Retina (tissue), 1 donor: ENCODE measurements at regions not wholly inside any gene's neighbourhood (a gene's known extent, or its start where the extent isn't known, plus 50 kb on each side); places are given as distances from the start of the nearest gene placed in this dataset.

Experiments used
- DNase-seq: peaks from one replicate; pipeline ENCODE4 v3.0.0-alpha.2; 2016

DNA sequence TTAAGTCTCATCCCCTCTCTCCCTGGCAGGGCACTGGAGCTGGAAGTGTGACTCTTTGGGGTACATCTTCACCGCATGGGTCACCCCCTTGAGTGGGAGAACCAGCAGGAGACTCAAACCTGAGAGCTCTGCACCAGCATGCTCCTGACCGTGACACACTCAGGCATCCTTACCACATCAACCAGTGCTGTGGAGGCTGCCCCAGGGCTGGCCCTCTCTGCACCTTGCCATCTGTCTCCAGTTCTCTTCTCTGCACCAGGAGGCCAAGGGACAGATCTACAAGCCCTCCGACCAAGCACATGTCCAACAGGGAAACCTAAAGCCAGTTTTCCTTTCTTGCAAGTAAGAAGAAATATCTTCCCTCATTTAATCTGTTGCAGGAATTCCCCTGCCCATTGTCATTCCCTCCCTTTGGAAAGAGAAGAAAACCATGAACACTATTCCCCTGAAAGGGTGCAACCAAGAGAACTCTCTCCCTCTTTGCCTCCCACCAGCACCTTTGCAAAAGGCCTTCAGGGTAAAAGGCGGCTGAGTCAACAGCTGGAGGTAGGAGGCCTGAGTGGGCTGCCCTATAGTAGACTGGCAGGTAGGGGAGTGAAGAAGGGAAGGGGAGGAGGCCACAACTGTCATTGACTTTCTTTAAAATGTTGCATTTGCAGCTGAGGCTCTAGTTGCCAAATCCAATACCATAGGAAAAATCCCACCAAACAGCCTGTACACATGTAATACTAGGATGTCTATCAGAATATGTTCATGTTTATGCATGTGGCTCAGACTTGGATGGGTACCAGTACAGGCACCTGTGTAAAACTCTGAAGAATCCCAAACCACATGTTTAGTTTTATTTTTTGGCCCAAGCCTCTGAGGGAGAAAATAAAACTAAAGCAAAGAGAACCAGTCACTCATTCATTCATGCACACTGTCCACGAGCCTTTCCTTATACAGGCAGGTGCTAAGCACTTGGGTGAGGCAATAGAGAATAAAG lies 117.0 kb downstream of the WT1 start:
- DNase-seq = no peak

- no peak for DNase-seq
Observed at GRCh38 chr11:32323814-32324130, 111.6 kb downstream of the WT1 start.

DNA sequence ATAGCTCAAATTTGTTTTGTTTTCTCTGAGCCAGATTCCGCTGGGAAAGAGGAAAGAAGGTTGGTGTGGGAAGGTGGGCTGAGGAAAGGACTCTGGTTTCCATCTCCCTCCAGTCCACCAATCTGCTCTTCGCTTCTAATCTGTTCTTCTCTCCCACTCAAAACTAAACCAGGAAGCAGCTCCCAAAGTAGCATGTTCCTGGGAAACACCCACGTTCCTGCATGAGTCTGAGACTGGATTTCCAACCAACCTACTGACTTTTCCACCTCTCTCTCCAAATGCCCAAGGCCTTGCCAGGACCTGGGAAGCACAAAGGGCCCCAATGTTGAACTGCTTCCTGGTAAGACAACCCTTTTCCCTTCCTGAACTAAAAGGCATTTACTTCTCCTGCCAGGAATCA lies 110.2 kb downstream of the WT1 start:
- DNase-seq = no peak

DNA sequence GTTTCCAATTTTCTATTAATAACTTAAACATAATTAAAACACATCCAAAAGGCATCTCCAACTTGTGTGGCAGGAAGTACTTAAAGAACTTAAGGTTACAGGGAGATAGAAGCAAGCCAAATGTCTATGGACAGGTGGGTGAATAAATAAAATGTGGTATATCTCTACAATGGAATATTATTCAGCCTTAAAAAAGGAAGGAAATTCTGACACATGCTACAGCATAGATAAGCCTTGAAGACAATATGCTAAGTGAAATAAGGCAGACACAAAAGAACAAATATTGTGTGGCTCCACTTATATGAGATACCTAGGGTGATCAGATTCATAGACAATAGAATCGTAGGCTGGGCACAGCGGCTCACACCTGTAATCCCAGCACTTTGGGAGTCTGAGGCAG lies 109.6 kb downstream of the WT1 start:
- DNase-seq = no peak

DNA sequence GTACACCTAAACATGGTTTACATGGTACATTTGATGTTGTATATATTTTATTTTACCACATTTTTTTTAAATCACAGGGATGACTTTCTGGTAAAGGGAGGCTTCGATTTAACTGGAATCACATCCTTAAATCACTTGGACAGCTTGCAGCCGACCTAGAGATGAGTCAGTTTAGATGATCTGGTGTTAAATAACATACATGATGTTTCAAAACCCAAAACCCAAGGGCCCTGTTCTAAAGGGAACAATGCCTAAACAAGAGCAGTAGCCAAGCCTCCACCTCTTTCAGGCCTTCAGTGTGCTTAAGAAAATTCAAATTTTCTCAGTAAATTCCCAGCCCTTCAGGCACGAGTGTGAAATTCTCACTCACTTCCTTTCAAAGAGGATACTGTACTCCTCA lies 108.8 kb downstream of the WT1 start:
- DNase-seq = no peak

- no peak for DNase-seq
Observed at GRCh38 chr11:32328392-32328791, 106.9 kb downstream of the WT1 start.

GRCh38 chr11:32331098-32331497 lies 104.2 kb downstream of the WT1 start:
- DNase-seq = no peak

GRCh38 chr11:32331792-32332191 lies 103.5 kb downstream of the WT1 start:
- DNase-seq = no peak

DNA sequence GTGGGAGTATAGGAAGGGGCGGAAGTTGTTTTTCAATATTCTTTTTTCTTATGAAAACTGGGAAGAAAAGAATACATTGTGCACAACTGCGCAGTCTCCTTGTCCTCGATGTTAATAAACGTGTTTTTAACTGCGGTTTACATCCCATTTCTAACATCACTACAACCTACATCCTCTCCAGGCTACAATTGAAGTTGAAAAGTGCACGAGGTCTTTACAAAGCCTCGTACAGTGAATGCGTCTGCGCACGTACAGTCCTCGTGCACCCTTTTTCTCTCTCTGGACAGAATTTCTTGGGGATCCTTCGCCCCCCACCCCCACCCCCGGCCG lies 102.4 kb downstream of the WT1 start:
- DNase-seq = no peak

DNA sequence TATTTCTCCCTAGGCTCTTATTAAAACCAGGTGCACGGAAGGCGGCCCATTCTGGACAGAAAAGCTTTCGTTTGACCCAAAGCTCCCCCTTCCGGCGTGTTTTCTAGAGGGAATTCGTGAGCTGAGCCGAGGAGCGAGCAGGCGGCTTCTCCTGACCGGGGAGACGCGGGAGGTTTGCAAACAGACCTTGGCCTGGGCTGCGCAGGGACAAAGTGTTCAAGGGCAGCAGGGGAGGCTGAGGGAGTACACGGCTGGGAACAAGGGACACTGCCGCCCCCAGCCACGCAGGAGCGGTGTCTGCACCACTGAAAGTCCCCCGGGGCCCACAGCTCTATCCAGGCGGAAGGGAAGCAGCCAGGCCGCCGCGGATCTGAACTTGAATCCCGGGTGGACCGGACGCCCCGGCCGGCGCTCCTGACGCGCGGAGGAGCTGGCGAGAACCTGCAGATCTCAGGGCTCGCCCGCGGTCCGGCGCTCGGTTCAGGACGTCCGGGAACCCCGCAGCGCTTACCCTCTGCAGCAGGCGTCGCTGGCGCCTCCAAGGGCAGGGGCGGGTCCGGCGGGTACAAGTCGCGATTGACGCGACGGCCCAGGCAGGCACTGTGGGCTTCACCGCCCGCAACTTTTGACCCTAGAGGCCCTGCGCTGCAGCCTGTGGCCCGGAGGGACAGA lies 101.9 kb downstream of the WT1 start:
- DNase-seq = peak; percentile 89

DNA sequence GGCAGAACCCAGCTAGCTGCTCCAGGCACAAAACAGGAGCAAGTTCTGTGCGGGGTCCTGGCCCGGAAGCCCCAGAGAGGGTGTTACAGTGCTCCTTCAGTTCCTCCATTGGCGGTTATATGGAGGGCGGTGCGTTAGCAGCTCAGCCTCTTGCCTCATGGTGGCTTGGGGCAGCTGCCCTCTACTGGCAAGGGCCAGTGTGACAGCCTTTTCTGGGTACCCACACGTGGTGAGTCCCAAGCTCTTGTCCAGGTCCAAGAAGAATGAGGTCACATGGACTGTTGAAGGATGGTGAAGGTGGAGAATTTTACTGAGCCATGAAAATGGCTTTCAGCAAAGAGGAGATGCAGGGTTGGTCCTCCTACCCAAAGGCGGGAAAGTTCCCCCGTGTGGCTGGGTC lies 100.5 kb downstream of the WT1 start:
- DNase-seq = no peak
